Suprapubic skin (tissue), 4 donors: ENCODE measurements at regions not wholly inside any gene's neighbourhood (a gene's known extent, or its start where the extent isn't known, plus 50 kb on each side); places are given as distances from the start of the nearest gene placed in this dataset.

Experiments used
- DNase-seq, 2 donors: peaks; one replicate each; pipeline ENCODE4 v3.0.0-alpha.2; 2019; ENCODE audit warnings: low spot score in 2 of 2
- H3K27ac ChIP-seq: fragments of 200-600 bp; sonication (generic); one replicate; pipeline ENCODE4 v1.5.1; 2019
- H3K27me3 ChIP-seq: fragments of 200-600 bp; sonication (generic); one replicate; pipeline ENCODE4 v1.5.1; 2019
- H3K36me3 ChIP-seq: fragments of 200-600 bp; sonication (generic); one replicate; pipeline ENCODE4 v1.5.1; 2019
- H3K4me1 ChIP-seq: fragments of 200-600 bp; sonication (generic); one replicate; pipeline ENCODE4 v1.5.1; 2019
- H3K4me3 ChIP-seq: fragments of 200-600 bp; sonication (generic); one replicate; pipeline ENCODE4 v1.5.1; 2019; ENCODE audit warnings: mild to moderate bottlenecking
- H3K9me3 ChIP-seq: fragments of 200-600 bp; sonication (generic); one replicate; pipeline ENCODE4 v1.5.1; 2019
- EP300 ChIP-seq: sonication (generic); formaldehyde crosslinking; IDR thresholded peaks from one replicate; pipeline ENCODE4 v1.6.1; 2017; ENCODE audit warnings: antibody characterized with exemption
- POLR2A ChIP-seq, 2 donors: fragments of 450-650 bp; IDR thresholded peaks; one replicate each; pipeline ENCODE4 v1.6.1; 2017; ENCODE audit warnings: antibody characterized with exemption in 2 of 2, mild to moderate bottlenecking in 2 of 2, moderate library complexity in 2 of 2
- POLR2AphosphoS5 ChIP-seq, 3 donors: sonication (generic); formaldehyde crosslinking; IDR thresholded peaks; one replicate each; pipeline ENCODE4 v1.6.1; 2017; ENCODE audit warnings: antibody characterized with exemption in 3 of 3
- whole genome bisulfite sequencing: methylation state at CpG from one replicate; pipeline ENCODE4 v1.1.5; 2018; 5-methylcytosine and 5-hydroxymethylcytosine counted together
- TF ChIP-seq, protein P1 (sequence below), 2 donors: fragments of 200-600 bp in 1 of 2; fragments of 450-650 bp in 1 of 2; sonication (generic) in 1 of 2; IDR thresholded peaks; one replicate each; pipeline ENCODE4 v1.5.1; 2016 to 2019; ENCODE audit warnings: antibody characterized with exemption in 2 of 2, mild to moderate bottlenecking in 1 of 2, moderate library complexity in 1 of 2

GRCh38 chr14:62101189-62101588, 339.0 kb downstream of the SNAPC1 start:
- no peaks in the 10 kb centered on the region for H3K4me1 ChIP-seq
- DNase-seq, result no peak
- H3K9me3 ChIP-seq, result no peaks in the 10 kb centered on the region
- peaks cover 3% of the 10 kb centered on the region for H3K27me3 ChIP-seq
- TF ChIP-seq POLR2A (IDR thresholded peaks at IDR 0.05), result no peak
- no peak for TF ChIP-seq POLR2AphosphoS5 (IDR thresholded peaks at IDR 0.05)
- H3K36me3 ChIP-seq, result no peaks in the 10 kb centered on the region
- no peak overlapping the region for H3K4me3 ChIP-seq
- no peak overlapping the region for H3K27ac ChIP-seq
- WGBS, result 40% methylated on average over 1 of the region's 1 CpG

DNA sequence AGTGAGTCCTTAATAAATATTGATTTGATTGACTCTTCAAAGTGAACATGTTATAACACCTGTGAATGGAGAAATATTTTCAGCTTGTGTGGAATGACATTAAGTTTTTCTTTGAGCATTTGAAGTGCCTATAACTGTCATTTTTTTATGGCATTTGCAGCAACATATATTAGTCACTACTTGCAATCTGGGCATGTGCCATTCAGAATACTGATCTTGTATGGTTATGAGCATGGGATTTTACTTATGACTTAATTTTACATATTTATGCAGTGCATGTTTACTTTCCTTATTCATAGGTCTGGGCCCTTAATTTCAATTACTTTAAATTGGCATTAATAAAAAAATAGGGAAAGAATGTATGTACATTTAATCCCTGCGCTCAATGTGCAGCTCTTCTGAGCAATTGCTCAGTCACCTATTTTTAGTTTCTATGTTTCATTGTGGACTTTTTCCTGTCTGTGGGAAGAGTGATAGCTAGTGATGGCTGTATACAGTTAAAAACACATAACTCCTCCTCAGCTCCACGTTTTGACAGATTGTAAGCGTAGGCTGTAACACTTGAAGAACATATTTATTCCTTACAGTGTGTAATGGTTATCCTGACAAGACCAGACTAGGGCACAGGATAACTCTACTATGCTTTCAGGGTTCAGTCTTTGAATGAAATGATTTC, 339.6 kb downstream of the SNAPC1 start:
- no peaks in the 10 kb centered on the region for H3K9me3 ChIP-seq
- H3K4me1 ChIP-seq, result no peaks in the 10 kb centered on the region
- no peak overlapping the region for H3K4me3 ChIP-seq
- TF ChIP-seq, protein P1, sequence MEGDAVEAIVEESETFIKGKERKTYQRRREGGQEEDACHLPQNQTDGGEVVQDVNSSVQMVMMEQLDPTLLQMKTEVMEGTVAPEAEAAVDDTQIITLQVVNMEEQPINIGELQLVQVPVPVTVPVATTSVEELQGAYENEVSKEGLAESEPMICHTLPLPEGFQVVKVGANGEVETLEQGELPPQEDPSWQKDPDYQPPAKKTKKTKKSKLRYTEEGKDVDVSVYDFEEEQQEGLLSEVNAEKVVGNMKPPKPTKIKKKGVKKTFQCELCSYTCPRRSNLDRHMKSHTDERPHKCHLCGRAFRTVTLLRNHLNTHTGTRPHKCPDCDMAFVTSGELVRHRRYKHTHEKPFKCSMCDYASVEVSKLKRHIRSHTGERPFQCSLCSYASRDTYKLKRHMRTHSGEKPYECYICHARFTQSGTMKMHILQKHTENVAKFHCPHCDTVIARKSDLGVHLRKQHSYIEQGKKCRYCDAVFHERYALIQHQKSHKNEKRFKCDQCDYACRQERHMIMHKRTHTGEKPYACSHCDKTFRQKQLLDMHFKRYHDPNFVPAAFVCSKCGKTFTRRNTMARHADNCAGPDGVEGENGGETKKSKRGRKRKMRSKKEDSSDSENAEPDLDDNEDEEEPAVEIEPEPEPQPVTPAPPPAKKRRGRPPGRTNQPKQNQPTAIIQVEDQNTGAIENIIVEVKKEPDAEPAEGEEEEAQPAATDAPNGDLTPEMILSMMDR (IDR thresholded peaks at IDR 0.05), result no peak
- TF ChIP-seq POLR2AphosphoS5 (IDR thresholded peaks at IDR 0.05), result no peak
- no peak for TF ChIP-seq EP300
- no peak for TF ChIP-seq POLR2A (IDR thresholded peaks at IDR 0.05)
- WGBS, result 42% methylated on average over 3 of the region's 3 CpGs
- no peaks in the 10 kb centered on the region for H3K36me3 ChIP-seq
- no peak for DNase-seq
- no peak overlapping the region for H3K27ac ChIP-seq
- peaks cover 3% of the 10 kb centered on the region for H3K27me3 ChIP-seq

DNA sequence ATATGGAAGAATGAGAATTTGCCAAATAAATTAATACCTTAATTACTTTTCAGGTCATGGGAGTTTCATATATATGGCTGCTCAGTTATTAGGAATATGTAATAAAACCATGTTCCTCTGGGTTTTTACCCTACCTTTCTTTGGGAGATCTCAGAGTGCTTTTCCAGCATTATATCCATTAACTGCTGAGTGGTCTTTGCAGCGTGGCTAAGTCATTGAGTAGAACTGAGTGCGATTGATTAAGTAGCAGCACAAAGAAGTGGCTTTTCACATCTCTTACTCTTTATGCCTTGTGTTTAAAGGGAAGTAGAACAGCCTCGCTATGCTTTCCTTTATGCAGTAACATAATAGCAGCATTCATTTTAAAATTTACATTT, 340.1 kb downstream of the SNAPC1 start:
- DNase-seq, result no peak
- no peaks in the 10 kb centered on the region for H3K9me3 ChIP-seq
- WGBS, result 80% methylated on average over 3 of the region's 3 CpGs
- H3K27me3 ChIP-seq, result peaks cover 3% of the 10 kb centered on the region
- no peak overlapping the region for H3K4me3 ChIP-seq
- H3K27ac ChIP-seq, result no peak overlapping the region
- no peaks in the 10 kb centered on the region for H3K4me1 ChIP-seq
- TF ChIP-seq EP300 (no peak), POLR2A (IDR thresholded peaks at IDR 0.05) (no peak), POLR2AphosphoS5 (IDR thresholded peaks at IDR 0.05) (no peak)
- TF ChIP-seq, protein P1 (IDR thresholded peaks at IDR 0.05), result no peak
- H3K36me3 ChIP-seq, result no peaks in the 10 kb centered on the region

GRCh38 chr14:62103464-62103863, 341.2 kb downstream of the SNAPC1 start:
- no peak for TF ChIP-seq POLR2A (IDR thresholded peaks at IDR 0.05)
- no peak for TF ChIP-seq EP300
- no peak for TF ChIP-seq POLR2AphosphoS5 (IDR thresholded peaks at IDR 0.05)
- TF ChIP-seq, protein P1 (IDR thresholded peaks at IDR 0.05), result no peak
- no peak overlapping the region for H3K27ac ChIP-seq
- H3K4me1 ChIP-seq, result no peaks in the 10 kb centered on the region
- DNase-seq, result no peak
- 74% methylated on average over 4 of the region's 4 CpGs for WGBS
- no peak overlapping the region for H3K4me3 ChIP-seq
- H3K9me3 ChIP-seq, result no peaks in the 10 kb centered on the region
- H3K36me3 ChIP-seq, result no peaks in the 10 kb centered on the region
- H3K27me3 ChIP-seq, result peaks cover 3% of the 10 kb centered on the region

- Histone ChIP-seq H3K36me3 (no peaks in the 10 kb centered on the region), H3K9me3 (no peaks in the 10 kb centered on the region), H3K27me3 (peaks cover 12% of the 10 kb centered on the region), H3K27ac (no peak overlapping the region), H3K4me1 (no peaks in the 10 kb centered on the region), H3K4me3 (no peak overlapping the region)
- DNase-seq, result no peak
- TF ChIP-seq POLR2A (IDR thresholded peaks at IDR 0.05), result no peak
- TF ChIP-seq POLR2AphosphoS5 (IDR thresholded peaks at IDR 0.05), result no peak
- TF ChIP-seq, protein P1 (IDR thresholded peaks at IDR 0.05), result no peak
- TF ChIP-seq EP300, result no peak
These were observed 348.7 kb downstream of the SNAPC1 start for GRCh38 chr14:62110941-62111340.
